ENCODE measurements at regions not wholly inside any gene's neighbourhood (a gene's known extent, or its start where the extent isn't known, plus 50 kb on each side); places are given as distances from the start of the nearest gene placed in this dataset.
"Not testable (repeated sequence)": the region's sequence is repeated elsewhere in the genome, so short reads cannot be mapped to it uniquely, and the experiment has no call there.

DNA sequence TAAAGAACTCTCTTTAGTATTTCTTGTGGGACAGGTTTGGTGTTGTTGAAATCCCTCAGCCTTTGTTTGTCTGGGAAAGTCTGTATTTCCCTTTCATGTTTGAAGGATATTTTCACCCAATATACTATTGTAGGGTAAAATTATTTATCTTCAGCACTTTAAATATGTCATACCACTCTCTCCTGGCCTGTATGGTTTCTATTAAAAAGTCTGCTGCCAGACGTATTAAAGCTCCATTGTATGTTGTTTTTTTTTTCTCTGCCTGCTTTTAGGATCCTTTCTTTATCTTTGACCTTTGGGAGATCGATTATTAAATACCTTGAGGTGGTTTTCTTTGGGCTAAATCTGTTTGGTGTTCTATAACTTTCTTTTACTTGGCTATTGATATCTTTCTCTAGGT lies 119.0 kb upstream of the TBC1D5 start:
- no peak for TF ChIP-seq JUND (IDR thresholded peaks at IDR 0.05; ENCODE audit: low read depth)
- no peak for DNase-seq (ENCODE audit: low read depth in 1 of 2, low spot score in 1 of 2)
- in situ Hi-C loops (cut with HindIII; ENCODE audit: low pct_unique_long_range_greater_than_20kb, low sequenced_read_pairs), result no loop called here

- DNase-seq (ENCODE audit: low read depth in 1 of 2, low spot score in 1 of 2); in situ Hi-C loops (cut with HindIII; ENCODE audit: low pct_unique_long_range_greater_than_20kb, low sequenced_read_pairs): not testable (repeated sequence)
Measured at GRCh38 chr3:17860840-17861471, 118.5 kb upstream of the TBC1D5 start.

DNA sequence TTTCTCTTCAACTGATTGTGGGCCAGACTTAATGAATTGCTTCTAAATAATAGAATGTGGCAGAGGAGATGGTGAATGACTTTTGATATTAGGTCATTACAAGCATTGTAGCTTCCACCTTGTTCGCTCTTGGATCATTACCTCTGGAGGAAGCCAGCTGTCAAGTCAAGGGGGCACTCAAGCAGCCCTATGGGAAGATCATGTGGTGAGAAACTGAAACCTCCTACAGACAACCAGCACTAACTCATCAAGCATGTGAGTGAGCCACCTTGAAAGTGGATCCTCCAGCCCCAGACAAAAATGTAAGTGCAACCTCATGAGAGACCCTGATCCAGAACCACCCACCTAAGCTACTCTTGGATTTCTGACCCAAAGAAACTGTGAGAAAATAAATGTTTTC lies 109.8 kb upstream of the TBC1D5 start:
- no peak for TF ChIP-seq JUND (IDR thresholded peaks at IDR 0.05; ENCODE audit: low read depth)
- no peak for DNase-seq (ENCODE audit: low read depth in 1 of 2, low spot score in 1 of 2)
- in situ Hi-C loops (cut with HindIII; ENCODE audit: low pct_unique_long_range_greater_than_20kb, low sequenced_read_pairs), result no loop called here

DNA sequence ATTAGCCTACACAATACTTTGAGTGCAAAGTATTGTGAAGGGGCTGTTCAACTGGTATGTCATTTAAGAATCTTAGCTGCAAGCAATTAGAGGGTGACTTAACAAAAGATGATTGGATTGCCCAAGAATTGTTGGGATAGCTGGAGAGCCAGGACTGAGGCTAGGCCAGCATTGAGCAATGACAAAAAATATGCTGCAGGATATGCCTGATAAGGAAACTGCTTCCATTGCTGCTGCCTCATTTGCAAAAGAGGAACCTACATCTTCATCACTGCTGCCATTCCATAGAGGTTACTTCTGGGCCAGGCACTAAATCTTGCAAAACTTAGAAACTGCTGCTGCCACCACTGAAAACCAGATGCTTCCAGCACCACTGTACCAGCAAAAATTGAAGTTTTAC lies 108.0 kb upstream of the TBC1D5 start:
- TF ChIP-seq JUND (IDR thresholded peaks at IDR 0.05; ENCODE audit: low read depth), result no peak
- DNase-seq (ENCODE audit: low read depth in 1 of 2, low spot score in 1 of 2), result no peak
- in situ Hi-C loops (cut with HindIII; ENCODE audit: low pct_unique_long_range_greater_than_20kb, low sequenced_read_pairs), result no loop called here

DNA sequence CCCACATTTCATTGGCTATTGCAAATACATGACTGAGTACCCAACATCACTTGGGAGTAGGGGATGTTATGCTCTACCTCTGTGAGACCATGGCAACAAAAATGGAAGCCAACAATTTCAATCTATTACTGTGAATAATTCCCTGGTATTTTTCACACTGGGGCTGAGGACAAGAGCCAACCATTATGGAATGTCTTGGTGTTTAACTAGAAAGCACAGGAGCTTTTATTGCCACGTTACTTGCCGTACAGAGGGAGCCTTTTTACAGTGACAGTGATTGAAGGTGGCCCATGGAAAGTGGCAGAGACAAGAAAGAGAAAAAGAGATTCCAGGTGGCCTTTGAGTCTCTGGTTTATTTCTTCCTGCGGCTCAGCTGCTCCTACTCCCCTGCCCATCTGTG lies 105.7 kb upstream of the TBC1D5 start:
- in situ Hi-C loops (cut with HindIII; ENCODE audit: low pct_unique_long_range_greater_than_20kb, low sequenced_read_pairs), result no loop called here
- no peak for TF ChIP-seq JUND (IDR thresholded peaks at IDR 0.05; ENCODE audit: low read depth)
- DNase-seq (ENCODE audit: low read depth in 1 of 2, low spot score in 1 of 2), result no peak

- in situ Hi-C loops (cut with HindIII; ENCODE audit: low pct_unique_long_range_greater_than_20kb, low sequenced_read_pairs), result no loop called here
Measured at GRCh38 chr3:17847156-17847555, 104.7 kb upstream of the TBC1D5 start.

GRCh38 chr3:17846466-17846865 lies 104.0 kb upstream of the TBC1D5 start:
- DNase-seq (ENCODE audit: low read depth in 1 of 2, low spot score in 1 of 2), result peak in 1 of 2 experiments; percentile 35

More at GRCh38 chr3:17847156-17847555, 104.7 kb upstream of the TBC1D5 start:
- TF ChIP-seq JUND (IDR thresholded peaks at IDR 0.05; ENCODE audit: low read depth), result no peak
- DNase-seq (ENCODE audit: low read depth in 1 of 2, low spot score in 1 of 2), result no peak

GRCh38 chr3:17845026-17845812 lies 102.8 kb upstream of the TBC1D5 start:
- in situ Hi-C loops (cut with HindIII; ENCODE audit: low pct_unique_long_range_greater_than_20kb, low sequenced_read_pairs), result no loop called here
- no peak for TF ChIP-seq JUND (IDR thresholded peaks at IDR 0.05; ENCODE audit: low read depth)
- no peak for DNase-seq (ENCODE audit: low read depth in 1 of 2, low spot score in 1 of 2)

More at GRCh38 chr3:17846466-17846865, 104.0 kb upstream of the TBC1D5 start:
- in situ Hi-C loops (cut with HindIII; ENCODE audit: low pct_unique_long_range_greater_than_20kb, low sequenced_read_pairs), result no loop called here
- TF ChIP-seq JUND (IDR thresholded peaks at IDR 0.05; ENCODE audit: low read depth), result no peak

GRCh38 chr3:17844236-17844635 lies 101.8 kb upstream of the TBC1D5 start:
- no peak for DNase-seq (ENCODE audit: low read depth in 1 of 2, low spot score in 1 of 2)
- in situ Hi-C loops (cut with HindIII; ENCODE audit: low pct_unique_long_range_greater_than_20kb, low sequenced_read_pairs), result no loop called here
- no peak for TF ChIP-seq JUND (IDR thresholded peaks at IDR 0.05; ENCODE audit: low read depth)

DNA sequence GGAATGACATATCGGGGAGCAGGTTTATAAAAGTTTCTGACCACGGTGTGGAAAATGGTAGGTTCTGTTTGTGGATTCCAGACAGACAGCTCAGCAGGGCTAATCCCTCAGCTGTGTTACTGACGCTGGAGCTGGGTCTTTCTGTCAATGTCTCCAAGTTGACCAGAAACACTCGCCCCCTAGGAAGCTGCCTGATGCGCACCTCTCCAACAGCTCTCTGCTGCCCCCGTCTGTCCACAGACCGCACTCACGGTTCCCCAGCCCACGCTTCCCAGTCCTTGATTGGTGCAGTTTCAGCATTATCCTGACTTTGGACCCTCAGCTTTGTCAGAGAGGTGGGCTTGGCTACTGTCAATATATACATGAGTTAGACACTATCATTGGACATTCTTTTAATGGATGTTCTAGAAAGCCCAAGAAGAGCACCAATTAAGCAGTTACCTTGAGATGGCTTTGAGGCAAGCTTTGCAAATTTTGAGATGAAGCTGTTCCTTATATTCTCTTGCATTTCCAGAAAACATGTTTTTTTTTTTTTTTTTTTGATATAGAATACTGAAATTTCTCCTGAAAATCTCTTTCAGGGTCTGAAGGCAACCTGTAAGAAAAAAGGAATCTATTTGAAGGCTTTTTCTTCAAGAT lies 98.9 kb upstream of the TBC1D5 start:
- no peak for TF ChIP-seq JUND (IDR thresholded peaks at IDR 0.05; ENCODE audit: low read depth)
- DNase-seq (ENCODE audit: low read depth in 1 of 2, low spot score in 1 of 2), result peak; percentile 16 to 69
- in situ Hi-C loops (cut with HindIII; ENCODE audit: low pct_unique_long_range_greater_than_20kb, low sequenced_read_pairs), result no loop called here

- in situ Hi-C loops (cut with HindIII; ENCODE audit: low pct_unique_long_range_greater_than_20kb, low sequenced_read_pairs), result no loop called here
- no peak for TF ChIP-seq JUND (IDR thresholded peaks at IDR 0.05; ENCODE audit: low read depth)
- no peak for DNase-seq (ENCODE audit: low read depth in 1 of 2, low spot score in 1 of 2)
Measured at GRCh38 chr3:17840651-17841050, 98.2 kb upstream of the TBC1D5 start.

DNA sequence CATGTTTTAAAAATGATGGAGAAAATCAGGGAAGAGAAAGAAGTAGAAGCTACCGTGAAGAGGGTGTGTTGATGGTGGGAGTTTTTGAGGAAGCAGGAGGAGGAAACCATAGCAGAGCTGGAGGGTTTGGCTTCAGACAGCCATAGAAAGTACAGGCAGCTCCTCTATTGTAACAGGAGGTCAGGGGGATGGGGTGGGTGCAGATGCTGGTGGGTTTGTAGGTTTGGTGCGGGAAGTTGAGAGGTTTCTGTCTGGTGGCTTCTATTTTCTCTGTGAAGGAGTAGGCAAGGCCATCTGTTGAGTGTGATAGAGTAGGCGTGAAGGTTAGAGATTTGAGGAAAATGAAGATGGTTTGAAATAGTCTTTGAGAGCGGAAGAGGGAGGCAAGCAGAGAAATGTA lies 97.7 kb upstream of the TBC1D5 start:
- in situ Hi-C loops (cut with HindIII; ENCODE audit: low pct_unique_long_range_greater_than_20kb, low sequenced_read_pairs), result no loop called here
- no peak for TF ChIP-seq JUND (IDR thresholded peaks at IDR 0.05; ENCODE audit: low read depth)
- DNase-seq (ENCODE audit: low read depth in 1 of 2, low spot score in 1 of 2), result no peak

GRCh38 chr3:17836919-17837318 lies 94.5 kb upstream of the TBC1D5 start:
- no peak for DNase-seq (ENCODE audit: low read depth in 1 of 2, low spot score in 1 of 2)
- in situ Hi-C loops (cut with HindIII; ENCODE audit: low pct_unique_long_range_greater_than_20kb, low sequenced_read_pairs), result no loop called here
- no peak for TF ChIP-seq JUND (IDR thresholded peaks at IDR 0.05; ENCODE audit: low read depth)

Data from T47D (cell line).